NCI-H526 (cell line): ENCODE measurements at regions not wholly inside any gene's neighbourhood (a gene's known extent, or its start where the extent isn't known, plus 50 kb on each side); places are given as distances from the start of the nearest gene placed in this dataset.
"Not testable (repeated sequence)": the region's sequence is repeated elsewhere in the genome, so short reads cannot be mapped to it uniquely, and the experiment has no call there.

Experiments
- DNase-seq, 2 experiments: peaks; one replicate each; lab custom pipeline; 2025; lab: John Stamatoyannopoulos, UW

DNA sequence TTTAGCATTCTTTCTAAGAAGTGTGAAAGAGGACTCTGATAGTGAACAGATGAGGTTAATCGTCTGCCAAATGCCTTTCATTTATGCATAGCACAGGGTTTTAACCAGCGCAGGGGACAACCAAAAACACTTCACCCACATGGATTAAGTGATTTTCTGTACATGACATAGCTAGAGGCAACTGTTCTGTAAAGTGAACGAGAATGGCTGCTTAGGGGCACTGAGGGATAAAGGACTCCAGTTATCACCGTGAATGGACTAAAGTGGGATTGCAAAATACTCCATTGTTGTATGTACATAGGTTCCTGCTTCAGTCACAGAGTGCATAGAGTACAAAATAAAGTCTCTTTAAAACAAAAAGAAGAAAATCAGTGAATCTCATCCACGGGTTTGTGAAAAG is 456.8 kb downstream of the DMAC1 start:
- DNase-seq = no peak

DNA sequence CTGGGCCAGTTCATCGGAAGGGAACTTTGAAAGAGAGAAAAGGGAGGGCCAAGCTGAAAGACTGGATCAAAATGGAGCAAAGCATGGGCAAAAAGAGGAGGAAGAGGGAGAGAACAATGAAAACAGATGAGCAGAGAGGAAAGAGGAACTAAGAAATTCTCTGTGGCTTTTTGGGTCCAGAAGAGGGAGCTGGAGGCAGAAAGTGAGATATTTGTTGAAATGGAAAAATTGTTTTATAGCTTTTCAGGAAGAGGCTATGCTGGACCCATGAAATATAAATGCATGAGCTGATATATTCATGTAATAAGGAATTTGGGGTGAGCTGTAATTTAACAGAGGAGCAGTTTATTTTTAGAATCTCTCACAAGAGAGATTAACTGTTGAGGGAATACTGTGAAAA is 457.3 kb downstream of the DMAC1 start:
- no peak for DNase-seq

DNA sequence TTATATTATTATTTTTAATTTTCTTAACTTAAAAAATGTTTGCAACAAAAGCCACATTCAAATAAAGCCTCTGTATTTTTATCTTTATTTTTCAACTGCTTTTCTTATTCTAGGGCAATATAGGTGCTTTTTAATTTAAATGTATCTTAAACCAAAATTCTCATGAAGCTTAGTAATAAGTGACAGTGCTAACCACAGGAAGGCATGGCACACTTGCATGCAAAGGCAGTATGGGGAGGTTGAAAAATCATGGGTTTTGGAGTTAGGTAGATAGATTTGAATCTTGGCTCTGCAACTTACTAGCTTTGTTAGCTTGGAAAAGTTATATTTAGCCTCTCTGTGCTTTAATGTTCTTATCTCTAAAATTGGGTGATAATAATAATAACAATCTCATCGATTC is 458.0 kb downstream of the DMAC1 start:
- DNase-seq = no peak

DNA sequence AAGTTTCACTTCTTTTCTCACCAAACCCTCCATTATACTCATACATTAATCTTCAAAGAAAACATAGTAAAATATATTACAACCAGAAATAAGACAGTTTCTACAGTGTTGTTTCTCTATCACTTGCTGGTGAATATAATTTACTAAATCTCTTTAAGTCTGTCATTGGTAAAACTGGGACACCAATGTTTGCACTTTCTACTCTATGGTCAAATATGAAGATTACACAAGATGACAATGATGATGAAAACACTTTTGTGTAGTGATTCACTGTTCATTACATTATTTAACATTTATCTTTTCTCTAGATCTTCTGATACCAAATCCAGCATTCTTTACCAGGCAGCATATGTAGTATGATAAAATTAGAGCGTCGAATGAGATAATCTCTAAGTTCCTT is 459.1 kb downstream of the DMAC1 start:
- no peak for DNase-seq

DNA sequence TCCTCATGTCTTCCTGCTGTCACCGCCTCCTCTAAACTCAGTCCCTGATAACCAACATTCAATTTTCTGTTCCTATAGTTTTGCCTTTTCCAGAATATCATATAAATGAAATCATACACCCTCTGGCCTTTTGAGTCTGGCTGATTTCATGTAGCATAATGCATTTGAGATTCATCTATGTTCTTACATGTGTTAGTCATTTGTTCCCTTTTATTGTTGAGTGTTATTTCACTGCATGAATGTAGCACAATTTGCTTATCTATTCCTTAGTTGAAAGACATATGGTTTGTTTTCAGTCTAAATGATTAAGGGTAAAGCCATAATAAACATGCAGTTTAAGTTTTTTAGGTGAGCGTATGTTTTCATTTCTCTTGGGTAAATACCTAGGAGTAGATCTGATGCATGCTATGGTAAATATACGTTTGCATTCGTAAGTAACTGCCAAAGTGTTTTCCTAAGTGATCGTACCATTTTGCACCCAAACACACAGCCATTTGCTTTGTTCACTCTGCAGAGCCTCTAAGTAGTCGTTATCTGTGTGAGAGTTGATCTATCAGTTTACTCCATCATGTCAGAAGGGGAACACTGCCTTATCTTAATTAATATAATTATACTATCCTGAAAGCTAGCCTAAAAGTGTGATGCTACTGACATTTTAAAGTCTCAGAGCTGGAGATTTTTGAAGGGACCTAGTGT is 460.8 kb downstream of the DMAC1 start:
- no peak for DNase-seq

DNA sequence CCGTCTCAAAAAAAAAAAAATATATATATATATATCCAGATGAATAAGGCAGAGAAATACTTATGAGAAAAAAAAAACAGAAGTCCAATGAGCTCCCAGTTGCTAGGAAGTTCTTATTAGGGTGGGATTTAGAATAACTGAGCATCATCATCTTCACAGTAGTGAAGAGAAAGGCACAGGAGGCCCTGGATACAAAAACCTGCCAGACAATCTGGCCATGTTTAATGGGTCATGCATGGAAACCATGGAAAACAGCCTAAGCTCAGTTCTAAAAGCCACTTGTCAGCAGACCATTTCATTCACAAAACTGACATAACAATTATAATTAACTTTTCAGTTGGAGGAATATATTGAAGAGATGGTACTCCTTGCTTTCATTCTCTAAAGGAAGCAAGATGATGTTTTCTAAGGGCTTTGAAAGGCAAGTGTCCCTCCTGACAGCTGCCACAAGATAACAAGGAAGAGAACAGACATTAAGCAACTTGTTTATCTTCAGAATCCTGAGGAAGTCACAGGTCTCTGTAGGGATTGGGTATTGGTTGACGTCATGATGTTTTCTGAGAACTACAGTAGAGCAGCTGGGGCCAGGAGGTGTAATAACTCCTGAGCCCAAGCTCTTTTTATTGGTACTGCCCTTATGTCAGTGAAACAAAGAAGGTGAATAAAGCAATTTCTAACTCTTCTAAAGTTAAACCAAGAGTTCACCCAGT is 463.1 kb downstream of the DMAC1 start:
- no peak for DNase-seq

DNA sequence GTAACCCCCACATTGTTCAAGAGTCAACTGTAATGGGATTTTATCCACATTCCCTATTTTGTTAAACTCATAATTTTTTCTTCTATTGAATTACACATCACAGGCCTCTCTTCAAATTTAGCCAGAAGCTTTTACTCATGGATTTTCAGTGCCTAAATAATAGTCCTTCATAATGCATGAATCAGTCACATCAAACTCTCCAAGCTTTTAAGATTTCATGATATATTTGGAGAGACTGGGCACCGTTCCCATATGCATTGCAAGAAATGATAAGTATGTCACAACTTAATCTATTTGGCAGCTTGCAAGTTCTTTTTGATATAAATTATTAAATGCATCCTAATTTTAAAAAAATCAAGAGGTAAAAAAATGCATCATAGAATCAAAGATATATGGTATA is 465.9 kb downstream of the DMAC1 start:
- no peak for DNase-seq

DNA sequence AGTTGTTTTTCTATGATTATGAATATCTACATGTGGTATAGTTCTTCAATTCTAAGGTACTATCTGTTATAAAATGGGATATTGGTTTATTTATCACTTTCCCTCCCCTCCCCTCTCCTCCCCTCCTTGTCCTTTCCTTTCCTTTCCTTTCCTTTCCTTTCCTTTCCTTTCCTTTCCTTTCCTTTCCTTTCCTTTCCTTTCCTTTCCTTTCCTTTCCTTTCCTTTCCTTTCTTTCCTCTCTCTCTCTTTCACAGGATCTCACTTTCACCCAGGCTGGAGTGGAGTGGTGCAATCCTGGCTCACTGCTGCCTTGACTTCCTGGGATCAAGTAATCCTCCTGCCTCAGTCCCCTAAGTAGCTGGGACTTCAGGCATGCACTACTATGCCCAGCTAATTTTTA is 466.8 kb downstream of the DMAC1 start:
- DNase-seq = no peak

DNA sequence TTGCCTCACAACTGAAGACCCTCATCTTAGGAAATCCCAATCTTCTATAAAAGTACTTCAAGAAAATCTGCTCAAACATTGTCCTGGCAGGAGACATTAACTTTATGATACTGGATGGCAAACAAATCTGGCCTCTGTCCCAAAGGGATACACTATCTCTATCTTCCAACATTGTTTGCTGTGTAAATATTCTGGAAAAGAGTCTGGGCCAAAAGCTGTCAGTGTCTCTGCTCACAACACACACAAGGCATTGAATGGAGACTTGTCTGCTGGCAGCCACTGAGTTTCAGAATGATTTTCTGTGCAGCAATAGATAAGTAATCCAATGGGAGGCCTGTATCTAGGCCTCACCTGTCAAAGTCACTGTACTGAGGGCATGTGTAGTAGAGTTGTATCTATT is 471.1 kb downstream of the DMAC1 start:
- no peak for DNase-seq

DNA sequence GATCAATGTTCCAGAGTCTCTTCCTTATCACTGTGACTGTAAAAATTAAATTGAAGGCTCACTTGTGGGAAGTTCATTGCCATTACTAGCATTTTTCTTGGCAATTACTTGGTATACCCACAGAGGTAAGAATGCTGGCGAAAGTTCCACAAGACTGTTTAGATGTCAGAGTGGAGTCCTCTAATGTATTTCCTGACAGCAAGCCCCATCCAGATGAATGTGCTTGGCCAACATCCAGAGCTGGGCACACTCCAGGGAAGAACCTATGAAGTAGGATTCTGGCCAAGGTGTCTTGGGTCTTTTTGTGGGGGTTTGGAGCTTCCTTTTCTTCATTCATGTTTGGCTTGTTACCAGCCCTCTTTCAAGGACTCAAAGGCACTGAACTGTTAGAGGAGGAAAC is 473.6 kb downstream of the DMAC1 start:
- no peak for DNase-seq

DNA sequence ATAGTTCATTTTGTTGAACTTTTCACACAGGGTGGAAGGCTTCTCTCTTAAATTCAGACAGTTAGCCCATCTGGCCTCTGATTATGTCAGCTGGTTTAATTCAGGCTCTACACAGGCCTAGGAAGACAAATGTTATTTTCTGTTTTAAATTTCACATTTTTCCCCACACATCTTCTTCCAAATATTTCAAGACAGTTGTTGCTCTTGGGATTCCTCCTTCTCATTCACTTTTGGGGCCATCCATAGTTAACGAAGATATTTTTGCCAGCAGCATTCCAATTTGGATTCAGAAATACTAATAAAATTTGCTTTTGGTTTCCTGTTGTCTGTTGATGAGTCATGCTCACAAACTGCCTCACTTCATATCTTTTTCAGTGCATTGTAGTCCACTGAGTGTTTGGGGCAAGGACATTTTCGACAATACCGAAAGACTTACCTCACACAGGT is 475.4 kb downstream of the DMAC1 start:
- no peak for DNase-seq

DNA sequence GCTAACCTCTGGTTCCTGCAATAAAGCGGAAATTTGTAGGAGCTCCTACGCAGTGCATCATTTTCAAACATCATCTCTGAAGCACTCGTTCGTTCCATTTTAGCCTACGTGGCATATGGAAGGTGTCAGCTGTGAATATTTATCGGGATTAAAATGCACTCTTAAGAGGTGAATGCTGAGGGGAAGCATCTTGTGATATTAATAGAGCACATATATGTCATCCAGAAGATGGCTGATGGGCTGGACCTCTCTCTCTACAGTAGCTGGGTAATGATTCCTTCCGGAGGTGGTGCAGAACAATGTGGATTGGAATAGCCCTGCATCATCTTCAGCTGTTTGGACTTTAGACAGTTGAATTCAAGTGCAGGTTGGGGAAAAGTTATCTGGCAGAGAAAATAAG is 478.7 kb downstream of the DMAC1 start:
- DNase-seq = no peak

DNA sequence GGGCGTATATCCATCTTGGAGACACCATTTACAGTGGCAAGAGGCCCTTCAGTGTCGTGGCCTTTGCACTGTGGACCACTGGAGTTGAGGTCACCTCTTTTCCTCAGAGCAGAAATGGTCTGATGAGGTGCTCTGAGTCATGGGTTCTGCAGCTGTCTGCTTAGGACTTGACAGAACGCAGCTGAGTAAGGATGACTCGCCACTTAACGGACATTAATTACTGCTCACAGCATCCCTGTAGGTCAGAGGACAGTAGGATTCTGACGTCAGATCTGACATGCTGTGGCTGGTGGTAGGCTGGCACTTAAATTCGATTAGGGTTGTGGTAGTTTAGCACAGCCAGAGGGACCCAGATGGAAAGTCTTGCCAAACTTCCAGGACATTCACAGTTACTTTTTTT is 479.4 kb downstream of the DMAC1 start:
- DNase-seq = no peak

DNA sequence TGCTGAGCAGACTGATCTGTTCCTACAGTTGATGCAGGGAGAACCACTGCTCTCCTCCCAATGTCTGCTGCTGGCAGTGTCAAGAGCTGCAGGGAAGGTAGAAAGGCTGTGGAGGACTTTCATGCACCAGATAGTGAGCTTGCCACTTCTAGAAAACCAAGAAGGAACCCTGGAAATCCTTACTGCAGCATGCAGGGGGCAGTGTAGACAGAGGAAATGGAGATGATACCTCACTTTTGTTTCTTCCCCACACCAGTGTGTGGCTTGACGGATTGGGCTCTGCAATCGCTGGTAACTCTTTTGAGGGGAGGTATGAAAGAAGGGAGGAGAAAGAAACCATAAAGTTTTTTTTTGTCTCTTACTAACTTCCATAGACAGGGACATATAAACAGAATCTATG is 480.7 kb downstream of the DMAC1 start:
- no peak for DNase-seq

DNA sequence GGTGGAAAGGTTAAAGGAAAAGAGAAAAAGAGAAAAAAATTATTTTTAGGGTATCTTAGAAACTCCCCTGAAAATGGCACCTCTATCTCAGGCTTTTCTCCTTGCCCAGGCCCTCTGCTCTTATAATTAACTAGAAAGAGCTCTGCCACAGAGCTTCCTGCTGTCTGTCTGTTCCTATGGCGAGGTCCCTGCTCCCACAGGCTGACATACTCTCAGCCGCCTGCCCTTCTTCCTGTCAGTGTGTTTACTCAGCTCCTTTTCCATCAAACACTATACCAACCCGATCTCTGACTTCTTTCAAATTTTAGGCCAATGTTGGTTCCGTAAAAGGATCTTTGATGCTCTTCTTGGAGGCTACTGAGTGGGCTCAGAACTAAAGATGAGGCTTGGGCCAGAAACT is 482.6 kb downstream of the DMAC1 start:
- DNase-seq = no peak

DNA sequence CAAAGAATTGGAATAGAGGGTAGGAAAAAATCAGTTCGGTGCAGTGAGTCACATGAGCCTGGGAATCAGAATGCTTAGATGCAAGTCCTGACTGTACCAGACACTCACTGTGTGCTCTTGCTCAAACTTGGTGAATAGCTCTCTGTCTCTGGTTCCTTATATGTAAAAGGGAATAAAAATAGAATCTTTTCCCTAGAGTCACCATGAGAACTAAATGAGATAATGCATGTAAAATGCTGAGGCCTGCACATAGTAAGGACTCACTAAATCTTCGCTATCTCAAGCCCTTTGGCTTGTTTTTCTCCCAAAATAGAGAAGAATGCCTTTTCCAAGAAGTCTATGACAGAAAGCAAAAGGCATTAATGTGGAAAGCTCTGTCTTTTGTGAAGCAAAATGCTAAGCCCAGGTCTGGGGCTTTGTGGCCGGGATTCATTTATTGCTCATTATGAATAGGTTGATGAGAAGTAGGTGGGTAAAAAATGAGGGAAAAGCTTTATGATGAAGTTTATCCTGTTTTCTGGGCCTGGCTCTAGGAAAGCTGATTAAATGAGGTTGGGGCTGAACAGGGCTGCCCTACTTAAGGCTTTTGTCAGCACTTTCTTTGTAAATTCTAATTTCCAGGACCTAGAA is 483.3 kb downstream of the DMAC1 start:
- DNase-seq = no peak

DNA sequence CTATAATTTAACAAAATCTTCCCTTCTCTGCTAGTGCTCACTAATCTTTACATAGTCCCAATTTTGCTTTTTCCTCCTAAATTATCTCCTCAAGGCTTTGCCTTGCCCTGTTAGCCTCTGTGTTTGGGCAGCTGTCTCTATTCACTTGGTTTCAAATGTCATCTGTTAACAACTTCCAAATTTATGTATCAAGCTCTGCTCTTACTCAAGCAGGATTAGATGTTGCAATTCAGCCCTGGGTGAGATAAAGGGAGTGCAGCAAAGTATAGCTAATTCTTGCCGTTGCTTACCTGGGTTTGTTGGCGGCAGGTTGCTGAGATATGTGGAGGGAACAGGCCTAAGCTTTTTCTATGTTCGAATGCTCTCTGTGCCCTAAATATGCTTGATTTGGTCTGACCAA is 483.8 kb downstream of the DMAC1 start:
- no peak for DNase-seq

DNA sequence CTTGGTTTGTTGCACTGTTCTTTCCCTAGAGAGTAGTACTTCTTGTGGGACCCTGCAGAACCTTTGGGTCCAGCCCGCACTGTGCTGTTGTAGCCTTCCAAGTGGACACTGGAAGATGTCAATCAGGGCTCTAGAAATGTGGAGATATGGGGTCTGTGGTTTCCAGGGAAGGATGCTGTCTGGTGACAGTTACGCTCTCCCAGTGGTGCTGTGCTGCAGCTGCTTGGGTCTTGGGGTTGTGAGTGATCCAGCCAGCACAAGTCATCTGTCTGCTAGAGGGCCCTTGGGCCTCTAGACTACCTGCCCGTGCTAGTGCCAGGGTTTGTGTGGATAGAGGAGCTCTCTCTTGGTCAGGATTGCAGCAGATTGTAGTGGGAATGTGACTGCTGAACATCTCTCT is 484.5 kb downstream of the DMAC1 start:
- no peak for DNase-seq

DNA sequence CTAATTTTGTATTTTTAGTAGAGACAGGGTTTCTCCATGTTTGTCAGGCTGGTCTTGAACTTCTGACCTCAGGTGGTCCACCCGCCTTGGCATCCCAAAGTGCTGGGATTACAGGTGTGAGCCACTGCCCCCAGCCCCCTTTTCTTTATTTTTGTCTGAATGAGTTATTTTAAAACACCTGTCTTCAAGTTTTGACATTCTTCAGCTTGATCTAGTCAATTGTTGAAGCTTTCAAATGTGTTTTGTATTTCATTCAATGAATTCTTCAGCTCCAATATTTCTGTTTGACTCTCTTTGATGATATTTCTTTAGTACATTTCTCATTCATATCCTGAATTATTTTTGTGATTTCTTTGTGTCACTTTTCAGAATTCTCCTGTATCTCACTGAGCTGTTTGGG is 486.2 kb downstream of the DMAC1 start:
- no peak for DNase-seq

DNA sequence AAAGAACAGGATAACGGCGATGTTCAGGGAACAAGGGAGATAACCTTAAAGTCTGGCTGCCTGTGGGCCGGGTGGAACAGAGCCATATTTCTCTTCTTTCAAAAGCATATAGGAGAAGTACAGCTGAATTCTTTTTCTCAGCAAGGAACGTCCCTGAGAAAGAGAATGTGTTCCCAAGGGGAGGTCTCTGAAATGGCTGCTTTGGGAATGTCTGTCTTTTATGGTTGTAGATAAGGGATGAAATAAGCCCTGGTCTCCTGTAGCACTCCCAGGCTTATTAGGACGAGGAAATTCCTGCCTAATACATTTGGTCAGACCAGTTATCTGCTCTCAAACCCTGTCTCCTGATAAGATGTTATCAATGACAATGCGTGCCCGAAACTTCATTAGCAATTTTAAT is 490.5 kb downstream of the DMAC1 start:
- not testable (repeated sequence) for DNase-seq

DNA sequence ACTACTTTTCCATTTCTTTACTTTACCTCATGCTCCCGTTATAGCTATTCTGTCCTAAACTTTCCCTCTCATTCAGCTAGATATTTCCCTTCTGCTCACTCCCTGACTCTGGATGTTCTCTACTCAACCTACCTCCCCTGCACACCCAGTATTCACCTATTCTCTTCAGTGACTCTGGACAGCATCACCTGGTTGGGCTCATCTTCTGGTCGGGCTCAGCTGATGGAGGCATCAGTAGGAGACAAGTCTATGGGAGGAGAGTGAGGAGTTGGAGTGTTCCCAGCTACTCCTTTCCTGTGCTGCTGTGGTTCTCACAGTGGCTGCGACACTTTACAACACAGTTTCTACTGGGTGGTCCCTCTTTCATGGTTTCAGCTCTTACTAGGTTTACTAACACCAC is 493.9 kb downstream of the DMAC1 start:
- DNase-seq = no peak

DNA sequence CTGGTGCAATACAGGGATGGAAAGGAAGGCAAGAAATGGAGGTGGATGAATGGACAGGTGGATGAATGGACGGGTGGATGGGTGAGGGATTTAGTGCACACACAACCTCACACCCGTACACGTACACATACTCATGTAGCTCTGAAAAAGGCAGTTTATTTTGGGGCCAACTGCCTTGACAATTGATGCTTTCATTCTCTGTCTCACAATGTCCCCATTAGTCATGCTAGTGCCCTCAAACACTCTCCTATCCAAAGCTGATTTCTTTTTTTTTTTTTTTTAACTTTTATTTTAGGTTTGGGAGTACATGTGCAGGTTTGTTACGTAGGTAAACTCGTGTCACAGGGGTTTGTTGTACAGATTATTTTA is 495.0 kb downstream of the DMAC1 start:
- DNase-seq = no peak

DNA sequence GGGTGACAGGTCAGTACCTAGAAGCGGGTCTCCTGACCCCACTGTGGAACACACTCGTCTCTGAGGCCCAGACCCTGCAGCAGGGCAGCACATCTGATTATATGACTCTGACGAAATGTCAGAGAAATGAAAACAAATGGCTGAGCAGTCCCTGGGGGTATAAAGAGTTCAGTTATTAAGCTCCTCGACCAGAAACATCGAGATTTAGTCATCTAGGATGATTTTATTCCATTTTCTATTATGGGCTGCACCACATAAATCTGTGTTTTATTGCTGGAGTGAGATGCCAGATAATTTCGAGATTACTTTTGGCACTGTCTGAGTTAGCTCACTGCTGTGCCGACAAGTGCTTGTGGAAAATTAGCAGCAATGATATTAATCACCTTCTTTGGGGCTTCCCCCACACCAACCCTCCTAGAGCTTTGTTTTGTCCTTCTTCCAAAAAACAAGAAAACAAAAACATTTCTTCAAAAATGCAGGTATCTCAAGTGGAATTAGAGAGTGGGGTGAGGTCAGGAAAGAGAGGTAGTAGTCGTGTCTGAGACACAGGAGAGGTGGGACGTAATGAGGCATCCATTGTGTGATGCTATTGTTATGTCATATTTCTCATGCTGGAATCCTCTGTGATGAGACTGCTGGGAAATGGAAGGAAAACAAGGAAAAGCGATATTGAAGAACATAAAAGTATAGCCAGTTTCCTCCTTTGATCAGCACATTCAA is 495.5 kb downstream of the DMAC1 start:
- no peak for DNase-seq
